Activated CD4-positive, CD25-positive, alpha-beta regulatory T cell treated with anti-CD3 and anti-CD28 coated beads, Interleukin-2, amount 50 U/mL, for 16 hours (primary cell): ENCODE measurements at regions not wholly inside any gene's neighbourhood (a gene's known extent, or its start where the extent isn't known, plus 50 kb on each side); places are given as distances from the start of the nearest gene placed in this dataset.

Experiments used
- DNase-seq: peaks from one replicate; pipeline ENCODE4 v3.0.0-alpha.2; 2020; ENCODE audit warnings: low read depth, low spot score

- no peak for DNase-seq
Observed at GRCh38 chr2:126467367-126468054, 188.4 kb upstream of the GYPC start.

DNA sequence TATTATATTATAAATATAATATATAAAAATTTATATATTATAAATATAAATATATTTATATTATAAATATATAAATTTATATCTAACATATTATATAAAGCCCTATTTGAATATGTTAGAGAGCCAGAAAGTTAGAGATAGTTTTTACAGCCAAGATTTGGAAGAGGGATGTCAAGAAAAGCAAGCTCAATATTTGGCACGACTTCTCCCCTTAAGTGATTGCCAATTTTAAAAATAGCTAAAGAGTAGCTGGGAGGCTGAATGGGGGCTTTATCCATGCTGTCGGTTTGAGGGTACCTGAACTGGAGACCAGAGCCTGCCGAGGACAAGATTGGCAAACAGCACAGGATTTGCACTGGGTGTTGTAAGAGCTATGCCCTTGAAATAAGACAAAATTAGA, 180.9 kb upstream of the GYPC start:
- no peak for DNase-seq

- no peak for DNase-seq
Observed at GRCh38 chr2:126476691-126477090, 179.3 kb upstream of the GYPC start.

DNA sequence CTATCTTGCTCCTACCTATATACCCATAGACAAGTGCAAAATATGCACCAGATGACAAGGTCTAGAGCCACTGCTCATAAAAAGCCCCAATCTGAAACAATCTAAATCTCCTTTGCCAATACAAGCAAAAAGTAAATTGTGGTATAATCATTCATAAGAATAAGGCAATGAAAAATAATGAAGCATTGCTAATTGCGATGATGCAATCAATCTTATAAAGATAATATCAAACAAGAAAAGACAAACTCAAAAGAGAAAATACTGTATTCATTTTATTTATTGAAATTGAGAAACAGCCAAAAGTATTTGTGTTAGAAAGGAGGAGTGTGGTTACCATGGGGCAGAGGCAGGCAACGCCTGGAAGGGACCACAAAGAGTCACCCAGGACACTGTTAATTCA, 175.9 kb upstream of the GYPC start:
- DNase-seq = no peak

DNA sequence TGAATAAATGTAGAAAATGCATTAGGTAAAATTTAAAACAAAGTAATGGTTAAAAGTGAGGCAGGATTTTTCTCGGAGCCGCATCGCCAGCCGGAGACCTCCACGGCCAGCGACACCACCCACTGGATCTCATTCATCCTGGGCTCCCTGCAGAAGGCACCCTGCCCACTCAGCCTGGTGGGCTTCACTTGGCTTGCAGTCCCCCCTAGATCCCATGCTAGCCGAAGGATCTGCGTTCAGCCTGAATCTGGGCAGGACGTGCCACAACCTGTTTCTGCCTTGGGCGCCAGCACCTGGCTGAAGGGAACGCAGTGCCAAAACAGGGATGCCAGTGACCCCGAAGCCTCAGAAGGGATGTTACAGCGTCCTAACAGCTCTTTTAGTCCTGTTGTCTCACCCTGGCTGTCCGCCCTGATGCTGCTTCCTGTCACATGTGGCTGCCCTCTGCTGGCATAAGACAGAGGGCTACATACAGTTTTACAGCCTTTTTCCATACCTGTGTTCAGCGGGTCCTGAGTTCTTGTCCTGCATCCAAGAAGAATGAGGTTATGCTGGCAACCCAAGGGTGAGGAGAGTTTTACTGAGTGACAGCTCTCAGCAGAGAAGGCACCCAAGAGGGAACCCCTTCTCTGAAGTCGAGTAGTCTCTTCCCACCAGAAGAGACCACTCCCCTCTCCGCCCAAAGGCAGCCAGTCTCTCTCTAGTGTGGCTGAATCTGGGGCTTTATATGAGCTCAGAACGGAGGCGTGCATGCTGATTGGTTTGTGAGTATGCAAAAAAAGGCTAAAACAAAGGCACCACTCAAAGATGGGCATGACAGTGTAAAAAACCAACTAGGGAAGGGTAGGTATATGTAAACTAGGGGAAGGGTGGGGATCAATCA, 173.1 kb upstream of the GYPC start:
- no peak for DNase-seq

GRCh38 chr2:126494593-126494992, 161.4 kb upstream of the GYPC start:
- DNase-seq = no peak

DNA sequence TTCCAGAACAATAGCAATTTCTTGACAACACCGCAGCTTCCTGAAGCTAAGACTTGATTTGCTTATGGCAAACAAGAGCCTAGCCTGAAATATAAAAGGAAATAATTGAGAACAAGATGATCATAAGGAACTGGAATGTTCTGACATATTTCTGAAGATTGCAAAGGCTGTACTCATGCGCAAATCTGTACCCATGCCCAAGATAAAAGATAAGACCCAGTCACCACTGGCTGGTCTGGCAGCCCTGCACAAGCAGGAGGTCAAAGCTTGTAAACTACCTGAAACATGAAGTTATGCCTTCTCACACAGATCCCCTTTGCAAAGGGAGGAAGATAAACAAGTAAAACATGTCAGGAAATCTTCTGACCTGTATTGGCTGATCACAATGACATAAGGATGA, 160.8 kb upstream of the GYPC start:
- DNase-seq = no peak

- no peak for DNase-seq
Observed at GRCh38 chr2:126496493-126496892, 159.5 kb upstream of the GYPC start.

- no peak for DNase-seq
Observed at GRCh38 chr2:126503476-126503875, 152.5 kb upstream of the GYPC start.

DNA sequence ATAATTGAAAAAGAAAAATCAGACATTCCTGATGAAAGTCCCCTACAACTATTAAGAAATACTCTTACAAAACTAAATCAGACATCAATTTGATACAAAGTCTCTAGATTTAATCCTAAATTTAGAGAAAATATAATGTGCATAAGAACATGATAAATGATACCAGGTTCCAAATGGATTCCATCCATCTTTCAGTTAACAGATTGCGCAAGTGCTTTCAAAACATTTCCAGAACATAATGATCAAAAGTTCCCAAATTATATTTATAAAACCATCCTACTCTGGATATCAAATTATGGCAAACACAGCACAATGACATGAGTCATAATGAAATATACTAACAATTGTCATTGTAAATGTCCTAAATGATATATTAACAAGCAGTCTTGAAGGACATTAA, 151.0 kb upstream of the GYPC start:
- no peak for DNase-seq

DNA sequence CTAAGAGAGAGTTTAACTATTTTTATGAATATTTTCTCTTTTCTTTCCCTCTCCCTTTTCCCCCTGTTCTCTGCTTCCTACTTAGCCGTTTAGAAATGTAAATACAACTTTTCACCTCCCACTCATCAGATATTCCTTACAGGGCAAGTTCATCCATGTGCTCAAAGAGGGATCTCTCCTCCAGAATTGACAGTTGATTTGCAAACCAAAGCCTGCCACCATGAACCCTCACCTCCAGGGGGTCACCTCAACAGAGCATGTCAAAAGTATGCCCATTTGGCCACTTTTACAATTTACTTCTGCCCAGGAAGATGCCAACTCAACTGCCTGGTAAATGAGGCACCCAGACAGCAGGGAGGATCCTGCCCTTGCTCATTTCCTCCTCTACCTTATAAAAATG, 149.2 kb upstream of the GYPC start:
- DNase-seq = no peak

DNA sequence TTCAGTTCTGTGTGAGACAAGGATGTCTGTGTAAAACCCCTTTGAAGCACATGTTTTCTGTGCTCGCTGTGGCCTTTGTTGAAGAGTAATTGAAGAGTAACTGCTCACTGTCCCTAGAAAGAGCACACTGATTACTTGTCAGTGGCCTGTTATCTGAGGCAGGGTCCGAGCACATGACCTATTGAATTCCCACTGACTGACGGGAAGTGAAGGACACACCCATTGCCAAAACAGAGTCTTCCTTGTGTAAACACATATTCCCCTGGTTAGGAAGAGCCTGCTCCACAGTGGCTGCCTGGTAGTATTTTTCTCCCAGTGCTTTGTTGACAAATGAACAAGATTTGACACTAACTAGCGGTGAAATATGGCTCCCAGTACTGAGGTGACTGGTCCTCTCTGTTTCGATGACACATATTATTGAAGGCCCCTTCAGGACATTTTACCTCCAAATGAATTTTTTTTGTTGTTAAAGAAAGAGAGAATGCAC, 148.5 kb upstream of the GYPC start:
- DNase-seq = no peak

- no peak for DNase-seq
Observed at GRCh38 chr2:126510356-126510755, 145.6 kb upstream of the GYPC start.

DNA sequence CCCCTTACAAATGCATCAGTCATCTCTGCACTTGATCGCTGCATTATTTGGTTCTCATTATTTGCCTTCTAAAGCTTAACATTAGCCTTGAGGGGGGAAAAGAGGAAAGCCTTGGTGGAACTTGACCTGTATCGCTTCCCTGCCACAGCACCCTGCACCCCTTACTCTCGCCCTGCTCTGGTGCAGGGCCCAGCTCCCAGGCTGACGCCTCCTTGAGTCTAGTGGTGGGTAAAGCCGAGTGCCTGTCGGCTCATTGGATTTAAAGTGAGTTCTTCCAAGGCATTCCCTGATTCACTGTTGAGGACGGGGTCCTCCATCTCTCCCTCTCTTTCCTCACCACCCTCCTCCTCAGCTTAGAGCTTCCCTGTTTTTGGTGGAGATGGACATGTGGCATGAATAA, 145.0 kb upstream of the GYPC start:
- DNase-seq = no peak

DNA sequence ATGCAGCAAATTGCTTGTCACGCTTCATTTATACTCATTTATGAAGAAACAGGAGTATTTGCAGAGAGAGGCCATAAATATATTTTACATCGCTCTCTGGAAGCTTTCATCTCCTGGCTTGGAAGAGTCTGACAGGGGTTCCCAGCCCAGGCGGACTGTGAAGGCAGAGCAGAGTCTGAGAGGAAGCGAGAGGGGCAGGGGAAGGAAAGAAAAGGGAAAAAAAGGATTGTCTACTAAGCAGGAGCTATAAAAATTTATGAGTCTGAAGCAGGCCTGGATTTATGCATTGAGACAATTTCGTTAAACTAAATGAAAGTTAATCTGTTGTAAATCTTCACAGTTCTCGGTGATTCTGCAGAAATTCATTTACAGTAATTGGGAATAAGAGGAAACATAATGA, 143.9 kb upstream of the GYPC start:
- DNase-seq = no peak

GRCh38 chr2:126513033-126513432, 142.9 kb upstream of the GYPC start:
- no peak for DNase-seq

DNA sequence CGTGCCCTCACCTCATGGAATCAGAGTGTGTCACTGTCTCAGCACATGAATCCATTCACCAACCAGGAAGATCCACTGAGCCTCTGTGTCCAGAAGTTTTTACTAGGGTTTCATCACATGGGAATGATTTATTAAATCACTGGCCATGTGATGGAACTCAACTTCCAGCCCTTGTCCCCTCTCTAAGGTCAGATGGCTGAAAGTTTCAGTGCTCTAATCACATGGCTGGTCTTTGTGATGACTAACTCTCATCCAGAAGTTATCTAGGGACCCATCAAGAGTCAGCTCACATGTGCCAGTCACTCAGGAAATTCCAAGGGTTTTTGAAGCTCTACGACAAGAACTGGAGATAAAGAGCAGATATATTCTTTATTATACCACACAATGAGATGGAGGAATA, 140.5 kb upstream of the GYPC start:
- DNase-seq = no peak

- DNase-seq = no peak
Observed at GRCh38 chr2:126518196-126518595, 137.8 kb upstream of the GYPC start.

- peak; percentile 47 for DNase-seq
Observed at GRCh38 chr2:126527836-126528490, 128.0 kb upstream of the GYPC start.

DNA sequence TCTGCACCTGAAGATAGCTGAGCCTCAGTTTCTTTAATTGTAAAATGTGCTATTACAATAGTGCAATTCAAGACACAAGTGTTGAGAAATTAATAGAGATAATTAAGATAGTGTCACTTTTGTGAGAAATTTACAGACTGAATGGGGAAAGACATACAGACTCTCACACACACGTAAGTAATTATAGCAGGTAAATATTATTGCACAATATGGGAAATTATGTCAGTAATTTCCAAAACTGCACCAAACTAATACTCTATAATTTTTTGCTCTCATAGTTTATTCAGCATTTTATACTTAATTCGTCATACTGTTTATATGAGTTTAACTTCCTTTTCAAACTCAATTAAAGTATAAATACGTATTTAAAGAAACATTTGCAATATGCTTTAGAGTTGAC, 124.9 kb upstream of the GYPC start:
- DNase-seq = no peak

GRCh38 chr2:126534478-126534877, 121.5 kb upstream of the GYPC start:
- DNase-seq = no peak

DNA sequence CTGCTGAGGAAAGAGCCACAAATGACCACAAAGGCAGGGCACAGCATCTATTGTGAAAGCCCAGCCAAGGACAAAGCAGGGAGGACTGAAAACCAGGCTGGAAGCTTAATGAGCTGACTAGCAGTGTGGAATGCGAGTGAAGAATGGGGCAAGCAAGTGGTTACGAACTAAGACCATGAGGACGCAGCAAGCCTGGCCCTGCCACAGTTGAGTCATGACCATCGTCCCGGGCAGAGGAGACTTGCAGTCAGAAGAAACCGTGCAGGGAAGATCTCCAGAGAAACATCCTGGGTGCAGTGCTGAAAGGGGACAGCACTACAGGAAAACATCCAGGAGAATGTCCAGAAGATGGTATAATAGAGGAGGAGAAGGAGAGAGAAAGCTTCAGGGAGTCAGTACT, 120.5 kb upstream of the GYPC start:
- DNase-seq = no peak
